HuH-7.5 (cell line): ENCODE measurements at regions not wholly inside any gene's neighbourhood (a gene's known extent, or its start where the extent isn't known, plus 50 kb on each side); places are given as distances from the start of the nearest gene placed in this dataset.

ENCODE experiments used
- DNase-seq: peaks from one replicate; pipeline ENCODE4 v3.0.0; 2011; ENCODE audit warnings: low spot score

- no peak for DNase-seq
These were observed 75.2 kb upstream of the ADGRF1 start for GRCh38 chr6:47117314-47117713.

GRCh38 chr6:47116606-47117005 is 74.5 kb upstream of the ADGRF1 start:
- no peak for DNase-seq

GRCh38 chr6:47116086-47116485 is 74.0 kb upstream of the ADGRF1 start:
- no peak for DNase-seq

GRCh38 chr6:47114460-47114859 is 72.3 kb upstream of the ADGRF1 start:
- DNase-seq, result no peak

GRCh38 chr6:47112317-47112716 is 70.2 kb upstream of the ADGRF1 start:
- DNase-seq, result no peak

GRCh38 chr6:47111685-47112084 is 69.6 kb upstream of the ADGRF1 start:
- no peak for DNase-seq

GRCh38 chr6:47109281-47109680 is 67.1 kb upstream of the ADGRF1 start:
- no peak for DNase-seq

- peak; percentile 12 for DNase-seq
These were observed 64.6 kb upstream of the ADGRF1 start for GRCh38 chr6:47106721-47107197.

GRCh38 chr6:47106216-47106615 is 64.1 kb upstream of the ADGRF1 start:
- DNase-seq, result no peak

- no peak for DNase-seq
These were observed 63.5 kb upstream of the ADGRF1 start for GRCh38 chr6:47105469-47106178.

GRCh38 chr6:47103931-47104330 is 61.8 kb upstream of the ADGRF1 start:
- no peak for DNase-seq

- no peak for DNase-seq
These were observed 60.2 kb upstream of the ADGRF1 start for GRCh38 chr6:47102331-47102730.

GRCh38 chr6:47098570-47098993 is 56.5 kb upstream of the ADGRF1 start:
- no peak for DNase-seq

- DNase-seq, result peak; percentile 31
These were observed 55.2 kb upstream of the ADGRF1 start for GRCh38 chr6:47097092-47097945.

- DNase-seq, result no peak
These were observed 54.2 kb upstream of the ADGRF1 start for GRCh38 chr6:47096211-47096895.

- DNase-seq, result no peak
These were observed 52.3 kb upstream of the ADGRF1 start for GRCh38 chr6:47094241-47094925.

- no peak for DNase-seq
These were observed 51.0 kb upstream of the ADGRF1 start for GRCh38 chr6:47093169-47093568.

- DNase-seq, result no peak
These were observed 49.9 kb upstream of the ADGRF1 start for GRCh38 chr6:47091886-47092668.
